H1 (cell line): ENCODE measurements at regions not wholly inside any gene's neighbourhood (a gene's known extent, or its start where the extent isn't known, plus 50 kb on each side); places are given as distances from the start of the nearest gene placed in this dataset.

Source experiments
- BRCA1 ChIP-seq: IDR thresholded peaks from 2 replicates; pipeline ENCODE4 v1.6.1; 2012; ENCODE audit warnings: low read depth, low read length, improper control_type of control experiment
- CBX5 ChIP-seq: fragments of 300-800, 300-1000 bp; sonication (generic); IDR thresholded peaks from 2 replicates; pipeline ENCODE4 v1.7.1; 2016; ENCODE audit warnings: antibody characterized with exemption, low read length, low read depth
- CBX8 ChIP-seq: fragments of 300-800, 300-1000 bp; sonication (generic); IDR thresholded peaks from 2 replicates; pipeline ENCODE4 v1.7.1; 2016; ENCODE audit warnings: low read depth, low read length, borderline replicate concordance
- CHD2 ChIP-seq: IDR thresholded peaks from 2 replicates; pipeline ENCODE4 v1.6.1; 2012; ENCODE audit warnings: low read length, improper control_type of control experiment
- CREB1 ChIP-seq: IDR thresholded peaks from 2 replicates; pipeline ENCODE4 v1.6.1; 2012; ENCODE audit warnings: inconsistent platforms
- CTBP2 ChIP-seq: IDR thresholded peaks from 2 replicates; pipeline ENCODE4 v1.7.0; 2011; ENCODE audit warnings: borderline replicate concordance, mild to moderate bottlenecking, moderate library complexity, mixed read lengths, low read length; ENCODE audit not compliant: insufficient read depth, insufficient read length
- CTCF ChIP-seq, 3 experiments: IDR thresholded peaks; 1 replicate in 2 of 3; 2 replicates in 1 of 3; pipeline versions ENCODE4 v1.5.1 to v1.6.1; 2011; ENCODE audit warnings: low read length in 3 of 3, mild to moderate bottlenecking in 3 of 3, inconsistent platforms in 2 of 3, low read depth in 1 of 3, moderate library complexity in 1 of 3; ENCODE audit not compliant: insufficient read depth in 1 of 3; ENCODE audit errors: control extremely low read depth in 1 of 3
- EP300 ChIP-seq, 2 experiments: IDR thresholded peaks; 1 replicate in 1 of 2; 2 replicates in 1 of 2; pipeline ENCODE4 v1.6.1; 2011 to 2012; ENCODE audit warnings: low read depth in 2 of 2, low read length in 2 of 2, mild to moderate bottlenecking in 2 of 2, borderline replicate concordance in 1 of 2, inconsistent platforms in 1 of 2, moderate library complexity in 1 of 2
- HDAC6 ChIP-seq: IDR thresholded peaks from one replicate; pipeline ENCODE4 v1.7.1; 2012; ENCODE audit warnings: low read depth, mild to moderate bottlenecking, inconsistent platforms, low read length, moderate library complexity
- MAX ChIP-seq: IDR thresholded peaks from 2 replicates; pipeline ENCODE4 v1.6.1; 2012; ENCODE audit warnings: inconsistent platforms
- POLR2A ChIP-seq, 2 experiments: IDR thresholded peaks; 1 replicate in 1 of 2; 2 replicates in 1 of 2; pipeline ENCODE4 v1.6.1; 2011; ENCODE audit warnings: low read depth in 2 of 2, low read length in 2 of 2, mild to moderate bottlenecking in 2 of 2; ENCODE audit errors: control extremely low read depth in 1 of 2
- SIN3A ChIP-seq, 2 experiments: IDR thresholded peaks in 1 of 2; conservative IDR thresholded peaks in 1 of 2; 2 replicates each; pipeline ENCODE4 v1.6.1; 2011 to 2012; ENCODE audit warnings: low read length in 2 of 2, improper control_type of control experiment in 1 of 2, low read depth in 1 of 2, mild to moderate bottlenecking in 1 of 2
- TAF1 ChIP-seq: IDR thresholded peaks from 2 replicates; pipeline ENCODE4 v1.6.1; 2011; ENCODE audit warnings: mild to moderate bottlenecking, low read depth, low read length

GRCh38 chr3:141686466-141687291 lies 51.4 kb upstream of the RNF7 start:
- TF ChIP-seq CTCF (IDR thresholded peaks at IDR 0.05; ENCODE audit: control extremely low read depth in 1 of 3, insufficient read depth in 1 of 3, low read depth in 1 of 3, low read length in 3 of 3) (no peak), CBX8 (no peak), SIN3A (conservative IDR thresholded peaks at IDR 0.05 in 1 of 2, IDR thresholded peaks at IDR 0.05 in 1 of 2; ENCODE audit: low read depth in 1 of 2, low read length in 2 of 2) (no peak), HDAC6 (no peak), CTBP2 (no peak), POLR2A (IDR thresholded peaks at IDR 0.05; ENCODE audit: control extremely low read depth in 1 of 2, low read depth in 2 of 2, low read length in 2 of 2) (no peak), BRCA1 (no peak), CBX5 (no peak), CHD2 (no peak), CREB1 (no peak), MAX (no peak), EP300 (IDR thresholded peaks at IDR 0.05; ENCODE audit: borderline replicate concordance in 1 of 2, low read depth in 2 of 2, low read length in 2 of 2) (no peak), TAF1 (no peak)
